HG03196 (cell line): ENCODE measurements at regions not wholly inside any gene's neighbourhood (a gene's known extent, or its start where the extent isn't known, plus 50 kb on each side); places are given as distances from the start of the nearest gene placed in this dataset.

Experiments used
- ATAC-seq: cut with Tn5 transposase; IDR thresholded peaks from one replicate; pipeline ENCODE4 v1.9.1; 2021; ENCODE audit not compliant: unreplicated experiment

DNA sequence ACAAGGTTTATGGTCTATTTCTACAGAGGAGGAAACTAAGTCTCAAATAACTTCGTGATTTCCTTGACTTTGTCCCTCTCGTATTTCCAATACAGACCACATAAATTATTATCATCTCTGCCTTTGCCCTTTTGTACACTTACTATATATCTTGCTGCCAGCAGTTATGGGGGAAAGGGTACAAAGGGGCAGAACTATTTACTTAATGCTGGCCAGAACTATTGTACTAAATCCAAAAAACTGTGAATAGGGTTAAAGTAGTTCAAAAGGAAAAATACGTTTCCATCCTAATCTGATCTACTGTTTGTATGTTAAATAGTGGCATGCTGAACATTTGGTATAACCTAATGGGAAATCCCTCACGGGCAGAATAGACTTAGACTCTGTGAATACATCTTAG lies 537.3 kb upstream of the SEMA6D start:
- ATAC-seq = no peak

DNA sequence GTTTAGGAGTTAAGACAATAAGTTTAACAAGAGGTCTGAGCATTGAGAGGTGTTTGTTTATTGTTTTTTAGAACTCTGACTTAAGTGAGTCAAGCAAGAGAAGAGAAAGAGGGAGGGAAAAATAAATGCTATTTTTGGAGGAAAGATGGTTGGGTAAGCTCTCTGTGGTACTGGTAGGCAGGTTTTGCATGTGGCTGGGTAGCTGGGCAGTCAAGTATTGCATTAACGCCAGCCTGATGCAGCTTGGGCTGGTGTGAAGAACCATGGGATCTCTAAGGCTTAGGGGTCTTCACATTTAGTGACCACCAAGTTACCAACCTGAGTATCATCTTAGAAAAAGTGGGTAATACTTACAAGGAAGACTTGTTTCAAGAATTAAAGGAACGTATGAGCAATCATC lies 534.5 kb upstream of the SEMA6D start:
- ATAC-seq = no peak

GRCh38 chr15:47184003-47184907 lies 533.0 kb upstream of the SEMA6D start:
- ATAC-seq = no peak

GRCh38 chr15:47184908-47185801 lies 532.1 kb upstream of the SEMA6D start:
- ATAC-seq = no peak

GRCh38 chr15:47186075-47186474 lies 531.2 kb upstream of the SEMA6D start:
- no peak for ATAC-seq

DNA sequence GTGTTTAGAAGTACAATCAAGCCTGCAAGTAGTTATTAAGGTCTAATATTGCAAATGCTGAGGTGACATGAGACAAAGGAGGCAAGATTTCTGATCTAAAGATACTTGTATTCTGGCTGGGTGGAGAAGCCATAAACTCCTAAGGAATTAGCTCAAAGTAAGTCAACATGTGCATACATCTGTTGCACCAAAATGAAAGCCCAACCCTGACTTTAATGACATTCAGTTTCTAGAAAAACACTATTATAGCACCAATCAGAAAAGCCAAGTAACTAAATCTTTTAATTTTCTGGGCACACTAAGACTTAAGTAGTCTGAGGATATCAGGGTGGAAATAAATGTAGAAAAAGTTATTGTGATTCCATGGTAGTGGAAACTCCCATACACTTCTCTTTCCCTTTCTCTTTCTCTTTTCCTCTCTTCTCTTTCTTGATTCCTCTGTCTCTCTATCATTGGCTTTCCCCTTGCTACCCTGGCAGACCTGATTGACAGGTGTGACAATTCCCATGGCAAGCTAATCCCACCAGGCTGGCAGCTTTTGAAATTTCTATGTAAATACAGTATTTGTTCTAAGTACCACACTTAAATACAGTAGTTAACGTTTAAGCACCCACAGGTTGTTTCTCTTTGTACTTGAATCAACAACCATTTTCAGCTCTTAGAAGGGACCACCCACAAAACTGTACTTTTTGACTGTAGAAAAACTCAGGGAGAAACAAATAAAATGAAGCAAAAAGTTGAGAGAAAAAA lies 528.4 kb upstream of the SEMA6D start:
- no peak for ATAC-seq

- no peak for ATAC-seq
These were observed 522.6 kb upstream of the SEMA6D start for GRCh38 chr15:47194718-47195117.

- no peak for ATAC-seq
These were observed 521.3 kb upstream of the SEMA6D start for GRCh38 chr15:47196048-47196447.

- no peak for ATAC-seq
These were observed 513.3 kb upstream of the SEMA6D start for GRCh38 chr15:47203993-47204392.

DNA sequence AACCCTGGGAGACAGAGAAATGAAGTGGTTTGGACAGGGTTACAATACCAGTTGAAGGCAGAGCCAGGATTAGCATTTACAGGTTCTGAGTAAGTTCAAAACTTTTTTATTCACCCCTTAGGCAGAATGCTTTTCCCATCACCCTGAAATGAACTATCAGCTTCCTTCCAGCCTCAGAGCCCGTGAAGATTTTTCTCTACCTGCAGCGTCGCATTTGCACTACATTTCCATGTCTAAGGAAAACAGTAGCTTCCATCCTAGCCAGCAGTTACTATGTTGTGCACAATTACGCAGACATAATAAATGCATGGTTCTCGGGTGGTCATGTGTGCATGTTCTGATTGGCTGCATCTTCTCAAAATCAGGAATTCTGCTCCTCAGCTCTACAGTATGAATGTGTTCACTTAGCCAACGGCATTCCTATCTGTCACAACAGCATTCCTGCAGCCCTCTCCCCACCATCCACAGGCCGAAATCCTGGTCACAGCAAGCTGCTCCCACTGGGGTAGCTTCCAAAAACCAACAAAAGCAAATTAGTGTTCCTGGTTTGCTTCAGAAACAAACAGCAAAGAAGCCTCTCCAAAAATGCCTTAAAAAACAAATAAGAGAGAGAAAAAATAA lies 510.8 kb upstream of the SEMA6D start:
- ATAC-seq = no peak

- ATAC-seq = no peak
These were observed 507.7 kb upstream of the SEMA6D start for GRCh38 chr15:47209591-47209990.

GRCh38 chr15:47212222-47213010 lies 504.9 kb upstream of the SEMA6D start:
- ATAC-seq = no peak

GRCh38 chr15:47213883-47214282 lies 503.4 kb upstream of the SEMA6D start:
- ATAC-seq = no peak

GRCh38 chr15:47218295-47218694 lies 499.0 kb upstream of the SEMA6D start:
- ATAC-seq = no peak

- no peak for ATAC-seq
These were observed 472.9 kb upstream of the SEMA6D start for GRCh38 chr15:47244361-47244760.

DNA sequence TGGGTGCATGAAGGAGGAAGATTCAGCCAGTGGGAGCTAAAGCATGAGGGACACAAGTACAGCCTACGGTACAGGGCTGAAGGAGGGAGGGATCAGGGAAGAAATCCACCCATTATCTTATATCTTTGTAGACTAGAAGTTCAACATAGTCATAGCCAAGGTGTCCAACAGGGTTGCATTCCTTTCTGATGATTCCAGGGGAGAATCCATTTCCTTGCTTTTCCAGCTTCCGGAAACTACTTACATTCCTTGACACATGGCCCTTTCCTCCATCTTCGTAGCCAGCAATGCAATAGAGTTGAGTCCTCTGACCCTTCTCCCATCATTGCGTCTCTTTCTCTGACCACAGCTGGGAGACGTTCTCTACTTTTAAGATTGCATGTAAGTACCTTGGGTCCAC lies 471.0 kb upstream of the SEMA6D start:
- no peak for ATAC-seq

DNA sequence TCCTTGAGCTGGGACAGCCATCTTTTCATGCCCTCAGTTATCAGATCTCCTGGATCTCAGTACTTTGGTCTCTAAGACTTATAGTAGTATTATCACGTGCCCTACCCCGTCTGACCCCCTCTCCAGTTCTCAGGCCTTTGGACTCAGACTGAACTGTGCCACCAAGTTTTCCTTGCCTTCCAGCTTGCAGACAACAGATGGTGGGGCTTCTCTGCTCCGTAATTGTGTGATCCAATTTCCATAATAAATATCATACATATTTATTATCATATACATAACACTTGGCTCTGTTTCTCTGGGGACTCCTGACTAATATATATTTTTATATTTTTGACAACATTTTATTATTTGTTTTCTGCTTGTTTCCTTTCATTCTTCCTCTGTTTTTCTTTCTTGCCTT lies 458.8 kb upstream of the SEMA6D start:
- ATAC-seq = no peak

DNA sequence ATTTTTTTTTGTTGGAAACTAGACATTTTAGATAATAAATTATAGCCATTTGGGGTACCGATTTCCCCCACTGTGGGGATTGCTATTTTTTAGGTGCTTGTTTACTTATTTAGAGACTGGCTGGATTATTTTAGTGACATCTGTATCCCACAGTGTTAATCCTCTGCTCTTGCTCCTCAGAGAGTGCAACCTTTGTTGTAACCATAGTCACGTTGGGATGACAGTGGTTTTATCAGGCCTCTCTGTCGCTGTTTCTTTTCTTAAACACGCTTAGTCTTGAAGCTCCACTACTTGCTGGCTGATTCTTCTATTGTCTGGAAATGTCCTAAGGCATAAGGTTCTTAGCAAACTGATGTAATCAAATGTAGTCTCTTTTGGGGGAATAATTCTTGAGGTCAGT lies 451.6 kb upstream of the SEMA6D start:
- ATAC-seq = no peak

DNA sequence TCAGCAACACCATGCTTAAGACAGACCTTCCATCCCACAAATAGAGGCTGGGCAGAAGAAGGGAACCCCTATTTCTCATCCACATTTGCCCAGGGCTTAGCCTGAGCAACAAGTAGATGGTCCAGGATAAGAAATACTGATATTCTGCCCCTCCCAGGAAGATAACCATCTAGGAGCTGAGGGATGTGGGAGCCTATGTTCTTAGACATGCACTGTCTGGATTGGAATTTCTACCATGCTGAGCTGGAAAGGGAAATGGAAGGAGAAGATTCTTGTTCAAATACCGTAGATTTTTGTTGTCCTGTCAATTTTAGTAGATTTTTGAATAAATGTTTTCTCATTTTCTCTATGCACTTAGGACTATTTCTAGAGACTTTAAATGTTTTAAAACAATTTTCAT lies 450.7 kb upstream of the SEMA6D start:
- ATAC-seq = no peak

DNA sequence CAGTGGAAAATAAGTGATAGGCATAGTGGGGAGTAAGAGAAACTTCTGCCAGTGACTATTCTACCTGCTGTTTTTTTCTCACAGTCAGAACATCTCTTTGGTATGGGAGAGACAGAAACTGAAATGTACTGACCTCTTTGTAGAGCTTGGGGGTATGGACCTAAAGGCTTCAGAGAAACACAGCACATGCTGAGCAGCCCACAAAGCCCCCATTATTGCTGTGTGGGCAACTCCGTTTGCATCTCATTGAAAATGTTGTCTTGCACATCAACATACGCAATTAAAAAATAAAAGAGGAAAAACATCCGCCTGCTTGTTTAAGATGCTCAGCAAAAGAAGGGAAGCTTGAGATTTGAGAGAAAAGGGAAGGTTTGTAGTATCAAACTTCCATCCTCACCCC lies 443.4 kb upstream of the SEMA6D start:
- ATAC-seq = no peak
